HFFc6 (cell line): ENCODE measurements at regions not wholly inside any gene's neighbourhood (a gene's known extent, or its start where the extent isn't known, plus 50 kb on each side); places are given as distances from the start of the nearest gene placed in this dataset.
A peak's percentile ranks its signal among the peaks of the same experiment; 100 is the strongest.
"Not testable (repeated sequence)": the region's sequence is repeated elsewhere in the genome, so short reads cannot be mapped to it uniquely, and the experiment has no call there.

Experiments used
- DNase-seq: peaks from one replicate; pipeline ENCODE4 v3.0.0-alpha.2; 2018
- H3K27ac Mint-ChIP-seq: 2 replicates; pipeline ENCODE4 v1.8.0; 2020; ENCODE audit warnings: mild to moderate bottlenecking, mixed read lengths
- H3K27me3 Mint-ChIP-seq: 2 replicates; pipeline ENCODE4 v1.8.0; 2021; ENCODE audit warnings: mild to moderate bottlenecking, moderate library complexity, mixed read lengths; ENCODE audit not compliant: insufficient read depth
- H3K36me3 Mint-ChIP-seq: 2 replicates; pipeline ENCODE4 v1.8.0; 2021; ENCODE audit warnings: low read depth, mixed read lengths
- H3K4me1 Mint-ChIP-seq: 2 replicates; pipeline ENCODE4 v1.8.0; 2020; ENCODE audit warnings: low read depth, mixed read lengths
- H3K4me3 Mint-ChIP-seq: 2 replicates; pipeline ENCODE4 v1.8.0; 2020; ENCODE audit warnings: mild to moderate bottlenecking, moderate library complexity, mixed read lengths
- H3K9me3 Mint-ChIP-seq: 2 replicates; pipeline ENCODE4 v1.8.0; 2020; ENCODE audit warnings: mild to moderate bottlenecking, mixed read lengths
- TF ChIP-seq, protein P1 (sequence below): fragments of 200-600 bp; sonication (generic); IDR thresholded peaks from 2 replicates; pipeline ENCODE4 v1.5.0; 2021; ENCODE audit warnings: antibody characterized with exemption, mild to moderate bottlenecking

DNA sequence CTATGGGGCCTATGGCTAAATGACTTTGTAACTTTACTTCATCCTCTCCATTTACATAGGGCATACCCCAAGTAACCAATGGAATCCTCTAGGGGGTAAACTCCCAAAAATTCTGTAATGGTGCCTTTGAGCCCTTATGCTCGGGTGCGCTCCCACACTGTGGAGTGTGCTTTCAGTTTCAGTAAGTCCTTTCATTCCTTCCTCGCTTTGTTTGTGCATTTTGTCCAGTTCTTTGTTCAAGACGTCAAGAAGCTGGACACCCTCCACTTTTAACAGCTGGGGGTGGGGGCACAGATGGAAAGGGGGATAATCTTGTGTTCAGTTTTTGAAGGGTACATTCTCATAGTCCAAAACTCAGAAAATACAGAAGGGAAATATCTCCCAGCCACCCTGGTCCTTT lies 84.4 kb upstream of the C2CD4B start:
- Mint-ChIP-seq H3K4me3 (no peak overlapping the region; the same call in 1 of the 2 replicates), H3K36me3 (no peaks in the 10 kb centered on the region), H3K4me1 (no peaks in the 10 kb centered on the region), H3K9me3 (no peaks in the 10 kb centered on the region), H3K27ac (no peak overlapping the region), H3K27me3 (peaks cover 55% of the 10 kb centered on the region)
- TF ChIP-seq, protein P1, sequence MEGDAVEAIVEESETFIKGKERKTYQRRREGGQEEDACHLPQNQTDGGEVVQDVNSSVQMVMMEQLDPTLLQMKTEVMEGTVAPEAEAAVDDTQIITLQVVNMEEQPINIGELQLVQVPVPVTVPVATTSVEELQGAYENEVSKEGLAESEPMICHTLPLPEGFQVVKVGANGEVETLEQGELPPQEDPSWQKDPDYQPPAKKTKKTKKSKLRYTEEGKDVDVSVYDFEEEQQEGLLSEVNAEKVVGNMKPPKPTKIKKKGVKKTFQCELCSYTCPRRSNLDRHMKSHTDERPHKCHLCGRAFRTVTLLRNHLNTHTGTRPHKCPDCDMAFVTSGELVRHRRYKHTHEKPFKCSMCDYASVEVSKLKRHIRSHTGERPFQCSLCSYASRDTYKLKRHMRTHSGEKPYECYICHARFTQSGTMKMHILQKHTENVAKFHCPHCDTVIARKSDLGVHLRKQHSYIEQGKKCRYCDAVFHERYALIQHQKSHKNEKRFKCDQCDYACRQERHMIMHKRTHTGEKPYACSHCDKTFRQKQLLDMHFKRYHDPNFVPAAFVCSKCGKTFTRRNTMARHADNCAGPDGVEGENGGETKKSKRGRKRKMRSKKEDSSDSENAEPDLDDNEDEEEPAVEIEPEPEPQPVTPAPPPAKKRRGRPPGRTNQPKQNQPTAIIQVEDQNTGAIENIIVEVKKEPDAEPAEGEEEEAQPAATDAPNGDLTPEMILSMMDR = no peak
- no peak for DNase-seq

GRCh38 chr15:62250186-62250585 lies 85.1 kb upstream of the C2CD4B start:
- Mint-ChIP-seq H3K27me3 (peaks cover 54% of the 10 kb centered on the region), H3K27ac (no peak overlapping the region), H3K9me3 (no peaks in the 10 kb centered on the region), H3K36me3 (no peaks in the 10 kb centered on the region), H3K4me1 (no peaks in the 10 kb centered on the region), H3K4me3 (no peak overlapping the region)
- TF ChIP-seq, protein P1 = no peak
- DNase-seq = no peak

DNA sequence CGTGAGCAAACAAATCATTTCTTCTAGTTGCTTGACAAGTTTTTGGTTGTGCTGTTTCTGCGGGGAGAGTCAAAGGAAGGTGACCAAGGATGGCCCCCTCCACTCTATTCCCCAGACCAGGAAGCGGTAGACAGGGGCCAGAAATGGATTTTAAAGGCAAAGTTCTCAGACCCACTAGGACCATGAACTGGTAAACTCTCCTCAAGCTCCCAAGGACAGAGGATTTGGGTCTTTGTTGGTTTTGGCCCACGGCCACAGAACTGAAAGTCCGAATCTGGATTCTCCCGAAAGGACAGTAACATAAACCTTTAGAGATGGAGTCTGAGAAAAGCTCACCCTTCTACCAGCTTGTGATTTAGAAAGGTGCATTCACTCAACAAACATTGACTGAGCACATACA lies 85.9 kb upstream of the C2CD4B start:
- Mint-ChIP-seq H3K4me1 (no peaks in the 10 kb centered on the region), H3K36me3 (no peaks in the 10 kb centered on the region), H3K4me3 (no peak overlapping the region), H3K27me3 (peaks cover 48% of the 10 kb centered on the region), H3K27ac (no peak overlapping the region), H3K9me3 (no peaks in the 10 kb centered on the region)
- TF ChIP-seq, protein P1 = no peak
- no peak for DNase-seq

DNA sequence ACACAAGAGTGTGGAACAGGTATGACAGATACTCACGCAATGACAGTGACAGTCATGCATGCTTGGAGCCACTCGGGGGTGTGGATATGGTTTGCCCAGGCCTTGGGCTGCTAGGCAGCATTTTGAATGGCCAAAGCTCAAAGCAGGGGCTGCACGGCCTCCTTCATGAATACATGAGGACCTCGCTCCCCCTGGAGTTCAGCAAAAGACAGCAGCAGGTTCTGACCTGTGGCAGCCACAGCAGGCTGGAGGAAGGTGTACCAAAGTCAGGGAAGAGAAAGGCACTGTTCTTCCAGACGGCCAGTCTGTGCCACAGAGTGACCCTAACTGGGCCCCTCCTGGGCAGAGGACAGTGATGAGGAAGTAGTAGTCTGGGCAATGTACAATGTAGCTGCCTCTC lies 88.2 kb upstream of the C2CD4B start:
- H3K36me3 Mint-ChIP-seq = no peaks in the 10 kb centered on the region
- no peaks in the 10 kb centered on the region for H3K9me3 Mint-ChIP-seq
- H3K4me1 Mint-ChIP-seq = no peaks in the 10 kb centered on the region
- peaks cover 35% of the 10 kb centered on the region for H3K27me3 Mint-ChIP-seq
- DNase-seq = no peak
- H3K27ac Mint-ChIP-seq = no peak overlapping the region
- no peak overlapping the region for H3K4me3 Mint-ChIP-seq
- TF ChIP-seq, protein P1 = no peak

GRCh38 chr15:62254137-62254934 lies 89.3 kb upstream of the C2CD4B start:
- Mint-ChIP-seq H3K27ac (no peak overlapping the region), H3K27me3 (peaks cover 31% of the 10 kb centered on the region), H3K4me3 (no peak overlapping the region), H3K9me3 (no peaks in the 10 kb centered on the region), H3K36me3 (no peaks in the 10 kb centered on the region), H3K4me1 (no peaks in the 10 kb centered on the region)
- TF ChIP-seq, protein P1 = peak; percentile 89
- DNase-seq = peak; percentile 29

GRCh38 chr15:62256430-62256829 lies 91.3 kb upstream of the C2CD4B start:
- H3K27ac Mint-ChIP-seq, H3K4me1 Mint-ChIP-seq, H3K36me3 Mint-ChIP-seq, DNase-seq, H3K4me3 Mint-ChIP-seq: not testable (repeated sequence)
- Mint-ChIP-seq H3K9me3 (peaks cover 13% of the 10 kb centered on the region), H3K27me3 (peaks cover 24% of the 10 kb centered on the region)
